HG03175 (cell line): ENCODE measurements at regions not wholly inside any gene's neighbourhood (a gene's known extent, or its start where the extent isn't known, plus 50 kb on each side); places are given as distances from the start of the nearest gene placed in this dataset.

Experiments used
- ATAC-seq: cut with Tn5 transposase; IDR thresholded peaks from one replicate; pipeline ENCODE4 v1.9.1; 2021; ENCODE audit warnings: mild to moderate bottlenecking, moderate library complexity; ENCODE audit not compliant: unreplicated experiment

GRCh38 chr10:6339891-6340290 is 137.2 kb downstream of the PFKFB3 start:
- no peak for ATAC-seq

DNA sequence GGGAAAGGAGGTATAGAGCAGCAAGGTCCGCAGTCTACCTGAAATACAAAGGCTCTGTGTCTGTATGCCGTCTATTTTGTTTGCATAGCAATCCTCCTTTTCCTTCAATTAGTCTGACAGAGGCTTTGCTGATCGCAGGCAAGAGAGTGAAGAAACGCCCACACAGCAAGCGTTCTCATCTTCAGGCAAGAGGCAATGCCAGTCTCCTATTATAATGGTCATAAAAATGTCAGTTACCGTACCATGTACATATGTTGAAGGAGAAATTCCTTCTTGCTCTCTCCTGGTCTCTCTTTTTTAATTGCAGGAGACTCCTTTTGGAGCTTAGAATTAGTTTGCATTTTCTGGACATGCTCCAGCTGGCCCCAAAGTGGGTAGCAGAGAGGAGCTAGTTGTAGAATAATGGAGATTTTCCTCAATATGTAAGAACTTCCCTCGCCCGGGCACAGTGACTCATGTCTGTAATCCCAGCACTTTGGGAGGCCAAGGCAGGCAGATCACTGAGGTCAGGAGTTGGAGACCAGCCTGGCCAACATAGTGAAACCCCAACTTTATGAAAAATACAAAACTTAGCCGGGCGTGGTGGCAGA is 139.5 kb downstream of the PFKFB3 start:
- no peak for ATAC-seq

- no peak for ATAC-seq
These were observed 140.7 kb downstream of the PFKFB3 start for GRCh38 chr10:6343305-6344010.

GRCh38 chr10:6345404-6345803 is 142.7 kb downstream of the PFKFB3 start:
- no peak for ATAC-seq

DNA sequence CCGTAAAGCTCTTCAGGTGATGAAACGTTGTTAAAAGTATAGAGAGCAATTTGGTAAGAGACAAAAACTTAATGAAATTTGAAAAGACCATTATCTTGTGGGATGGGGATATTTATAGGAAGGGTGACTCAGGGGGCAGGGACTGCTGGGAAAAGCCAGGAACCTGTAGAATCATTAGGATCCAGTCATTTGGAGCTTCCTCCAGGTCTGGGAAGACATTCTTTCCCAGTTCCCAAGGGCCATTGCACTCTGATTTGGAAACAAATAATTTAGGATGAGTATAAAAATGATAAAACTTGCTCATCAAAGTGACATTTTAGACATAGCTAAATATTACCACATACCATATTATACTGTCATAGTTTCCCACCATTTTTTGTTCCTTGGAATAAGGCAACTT is 143.9 kb downstream of the PFKFB3 start:
- ATAC-seq: no peak

GRCh38 chr10:6347391-6347951 is 144.7 kb downstream of the PFKFB3 start:
- peak; percentile 15 for ATAC-seq

- ATAC-seq: peak; percentile 92
These were observed 145.6 kb downstream of the PFKFB3 start for GRCh38 chr10:6348096-6348874.

DNA sequence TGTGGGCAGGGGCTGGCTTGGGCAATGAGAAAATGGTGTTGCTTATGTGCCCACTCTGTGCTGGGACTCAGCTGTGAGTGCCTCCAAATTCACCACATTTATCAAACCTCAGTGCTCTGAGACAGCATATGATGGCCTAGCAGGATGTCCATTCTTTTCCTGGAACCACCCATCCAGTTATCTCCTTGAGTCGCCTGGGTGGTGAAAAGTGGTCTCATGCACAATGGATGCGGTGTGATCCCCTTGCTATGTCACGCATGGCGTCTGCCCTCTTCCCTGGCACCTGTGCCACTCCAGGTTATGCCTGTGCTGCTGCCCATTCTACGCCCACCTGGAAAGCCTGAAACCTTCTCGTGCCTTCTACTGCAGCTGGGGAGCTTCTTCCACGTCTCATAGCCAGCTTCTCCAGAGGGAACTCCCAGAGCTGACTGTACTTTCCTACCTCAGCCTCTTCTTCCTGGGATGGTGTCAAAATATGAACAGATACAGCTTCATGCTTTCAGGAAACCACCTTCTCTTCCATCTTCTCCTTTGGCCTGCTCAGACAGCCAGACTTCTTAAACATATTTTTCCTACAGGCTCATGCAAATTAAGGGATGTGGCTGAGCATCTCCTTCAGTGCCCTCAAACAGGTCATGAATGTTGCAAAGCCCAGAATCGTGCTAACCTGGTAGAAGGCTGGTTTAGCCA is 147.3 kb downstream of the PFKFB3 start:
- ATAC-seq: no peak

DNA sequence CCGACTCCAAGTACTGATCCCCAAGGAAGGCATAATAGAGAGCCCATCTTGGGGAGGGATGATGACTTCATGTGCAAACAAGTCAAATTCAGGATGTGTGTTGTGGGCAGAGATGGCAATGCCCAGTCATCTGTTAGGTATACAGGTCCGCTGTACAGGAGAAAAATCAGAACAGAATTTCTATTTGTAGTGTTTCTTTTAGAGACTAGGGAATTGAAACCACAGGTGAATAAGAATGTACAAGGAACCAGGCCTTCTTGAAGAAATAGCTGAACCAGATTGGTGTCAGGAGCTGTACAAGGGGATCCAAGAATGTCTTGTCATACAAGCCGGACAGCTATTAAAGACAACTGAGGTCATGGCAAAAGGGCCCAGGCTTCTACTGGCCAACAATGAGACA is 147.9 kb downstream of the PFKFB3 start:
- no peak for ATAC-seq

DNA sequence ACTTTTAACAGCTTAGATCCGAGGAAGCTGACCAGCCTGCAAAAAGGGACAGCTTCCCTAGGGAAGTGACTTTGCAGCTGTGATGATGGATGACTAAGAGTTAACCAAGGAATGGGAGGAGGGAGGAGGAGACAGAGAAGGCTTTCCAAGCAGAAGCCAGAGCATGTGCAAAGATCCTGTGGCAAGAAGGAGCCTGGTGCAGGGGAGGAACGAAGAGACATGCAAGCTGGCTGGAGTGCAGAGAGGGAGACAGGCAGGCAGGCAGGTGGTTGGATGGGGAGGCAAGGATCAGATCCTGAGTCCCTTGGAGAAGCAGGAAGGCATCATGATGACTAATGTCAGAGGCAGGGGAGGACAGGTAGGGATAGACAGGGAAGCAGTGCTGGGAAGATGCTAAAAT is 148.8 kb downstream of the PFKFB3 start:
- no peak for ATAC-seq

DNA sequence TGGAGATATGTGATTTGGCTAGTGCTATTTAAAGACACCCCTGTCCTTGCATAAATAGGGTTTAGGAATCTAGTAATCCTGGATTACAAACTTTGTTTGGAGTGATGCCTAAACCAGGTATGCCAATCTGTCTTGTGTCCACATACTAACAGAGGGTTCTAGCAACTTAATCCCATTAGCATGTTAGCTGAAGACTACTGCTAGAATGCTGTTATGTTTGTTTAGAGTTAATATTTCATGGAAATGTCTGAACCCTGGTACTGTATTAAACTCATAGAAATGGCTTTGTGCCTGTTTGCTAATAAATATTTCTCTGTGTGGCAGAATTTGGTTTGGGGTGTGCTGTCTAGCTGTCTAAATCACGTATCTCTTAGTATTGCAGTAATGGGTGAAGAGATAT is 150.8 kb downstream of the PFKFB3 start:
- ATAC-seq: no peak

DNA sequence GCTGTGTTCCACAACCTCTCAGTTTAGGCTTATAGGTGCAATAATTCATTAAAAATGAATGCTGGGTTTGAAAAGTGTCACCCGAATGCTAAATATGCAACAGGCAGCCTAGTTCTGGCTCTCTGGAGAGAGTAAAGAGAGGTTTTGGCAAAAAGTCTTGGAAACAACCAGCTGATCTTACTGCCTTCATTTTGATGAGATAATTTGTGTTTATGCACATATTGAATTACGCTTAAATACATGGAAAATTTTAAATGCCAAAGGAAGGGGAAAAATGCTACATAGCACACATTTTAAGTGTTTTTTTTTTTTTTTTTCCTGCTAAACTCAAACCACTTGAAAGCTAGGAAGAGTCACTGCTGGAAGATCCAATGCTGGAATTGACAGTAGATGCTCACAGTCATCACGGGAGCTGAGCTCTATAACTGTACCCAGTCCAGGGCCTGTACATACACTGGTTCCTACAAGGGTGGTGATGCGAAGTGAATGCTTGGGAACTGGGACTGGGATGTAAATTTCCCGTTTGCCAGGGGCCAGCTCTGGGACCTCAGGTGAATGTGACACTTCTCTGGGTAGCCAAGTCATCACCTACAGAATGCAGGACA is 151.5 kb downstream of the PFKFB3 start:
- no peak for ATAC-seq

- no peak for ATAC-seq
These were observed 153.6 kb downstream of the PFKFB3 start for GRCh38 chr10:6356280-6356793.

GRCh38 chr10:6361869-6362268 is 159.1 kb downstream of the PFKFB3 start:
- ATAC-seq: no peak

GRCh38 chr10:6362879-6363278 is 160.1 kb downstream of the PFKFB3 start:
- ATAC-seq: no peak

DNA sequence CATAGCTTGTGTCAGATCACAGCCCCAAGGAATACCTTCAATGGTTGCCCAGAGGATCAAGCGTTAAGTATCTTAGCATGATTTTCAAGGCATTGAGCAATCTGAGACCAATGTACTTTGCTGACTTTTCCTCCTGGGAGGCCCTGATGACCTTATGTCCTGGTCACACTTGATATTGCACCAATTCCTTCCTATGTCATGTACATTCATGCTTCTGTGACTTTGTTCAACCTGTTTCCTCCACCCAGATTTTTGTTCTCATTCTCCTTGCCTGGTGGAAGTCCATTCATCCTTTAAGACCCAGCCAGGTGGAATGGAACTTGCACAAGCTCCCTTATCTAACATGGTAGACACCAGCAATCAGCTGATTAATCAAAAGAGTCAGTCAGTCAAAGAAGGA is 160.8 kb downstream of the PFKFB3 start:
- ATAC-seq: no peak

DNA sequence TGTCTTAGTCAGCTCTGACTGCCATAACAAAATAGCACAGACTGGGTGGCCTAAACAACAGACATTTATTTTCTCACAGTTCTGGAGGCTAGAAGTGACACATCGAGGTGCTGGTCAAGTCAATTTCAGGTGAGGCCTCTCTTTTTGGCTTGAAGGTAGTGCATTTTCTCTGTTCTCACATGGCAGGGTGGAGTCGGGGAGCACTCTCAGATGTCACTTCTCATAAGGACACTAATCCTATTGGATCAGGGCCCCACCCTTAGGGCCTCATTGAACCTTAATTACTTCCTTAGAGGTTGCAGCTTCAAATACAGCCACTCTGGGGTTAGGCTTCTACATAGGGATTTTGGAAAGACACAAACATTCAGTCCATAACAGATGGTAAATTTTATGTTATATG is 161.6 kb downstream of the PFKFB3 start:
- no peak for ATAC-seq

GRCh38 chr10:6364893-6365292 is 162.2 kb downstream of the PFKFB3 start:
- ATAC-seq: no peak

DNA sequence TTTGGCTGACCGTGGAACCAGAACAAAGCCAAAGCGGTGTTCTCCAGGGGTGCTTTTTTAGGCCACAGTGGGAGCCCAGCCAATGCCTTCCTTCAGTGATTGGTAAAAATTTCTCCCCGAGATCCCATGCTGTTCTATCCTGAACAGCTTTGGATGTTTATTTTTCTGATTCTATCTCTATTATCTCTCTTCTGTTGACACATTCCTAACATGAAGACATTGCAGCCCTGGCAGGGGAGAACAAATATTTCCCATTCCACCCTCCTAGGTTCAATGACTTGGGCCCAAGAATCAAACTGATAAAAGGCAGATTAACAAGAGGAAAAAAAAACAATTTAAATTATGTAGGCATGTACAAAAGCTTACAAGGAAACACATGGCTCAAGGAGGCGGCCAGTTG is 162.7 kb downstream of the PFKFB3 start:
- no peak for ATAC-seq
